PC-9 (cell line): ENCODE measurements at regions not wholly inside any gene's neighbourhood (a gene's known extent, or its start where the extent isn't known, plus 50 kb on each side); places are given as distances from the start of the nearest gene placed in this dataset.

ENCODE experiments used
- BruUV-seq: library from RNA; stranded (reverse); fragments of 400-500 nt; replicated peaks from 2 replicates; lab custom pipeline; 2021; lab: Mats Ljungman, UMichigan
- CTCF ChIA-PET: fragments of 300-600 bp; sonication (Branson Sonifier 250); formaldehyde crosslinking; loops from one replicate; lab custom pipeline; 2022; ENCODE audit warnings: antibody characterized with exemption; lab: Charles Lee
- POLR2A ChIA-PET: fragments of 300-600 bp; sonication (Branson Sonifier 250); formaldehyde crosslinking; loops from one replicate; lab custom pipeline; 2022; ENCODE audit warnings: antibody characterized with exemption; ENCODE audit not compliant: unreplicated experiment; lab: Charles Lee
- DNase-seq, 2 experiments: peaks; one replicate each; pipeline versions ENCODE4 v3.0.0 to v3.0.0-alpha.2; 2015 to 2022; ENCODE audit warnings: mixed read lengths in 1 of 2
- H2AFZ ChIP-seq: fragments of 200-600 bp; sonication (generic); 2 replicates; pipeline ENCODE4 v1.8.1; 2017; ENCODE audit warnings: antibody characterized with exemption
- H3F3A ChIP-seq: fragments of 200-600 bp; sonication (generic); 2 replicates; pipeline ENCODE4 v1.8.1; 2017; ENCODE audit warnings: antibody characterized with exemption, mild to moderate bottlenecking, low read depth; ENCODE audit not compliant: insufficient read depth
- H3K27ac ChIP-seq: fragments of 200-600 bp; sonication (generic); 2 replicates; pipeline ENCODE4 v1.6.1; 2016; ENCODE audit warnings: mixed run types
- H3K27me3 ChIP-seq: fragments of 200-600 bp; sonication (generic); 2 replicates; pipeline ENCODE4 v1.6.1; 2016; ENCODE audit warnings: low read depth, mixed run types; ENCODE audit not compliant: insufficient read depth
- H3K36me3 ChIP-seq: fragments of 200-600 bp; sonication (generic); 2 replicates; pipeline ENCODE4 v1.6.1; 2016; ENCODE audit warnings: low read depth, mixed run types
- H3K4me1 ChIP-seq: fragments of 200-600 bp; sonication (generic); replicated peaks from 2 replicates; pipeline ENCODE4 v1.6.1; 2016; ENCODE audit warnings: mixed run types; ENCODE audit not compliant: insufficient read depth
- H3K4me2 ChIP-seq: fragments of 200-600 bp; sonication (generic); 2 replicates; pipeline ENCODE4 v1.6.1; 2017; ENCODE audit warnings: mixed run types
- H3K4me3 ChIP-seq: fragments of 200-600 bp; sonication (generic); 2 replicates; pipeline ENCODE4 v1.6.1; 2016; ENCODE audit warnings: mixed run types
- H3K79me2 ChIP-seq: fragments of 200-600 bp; sonication (generic); 2 replicates; pipeline ENCODE4 v1.6.1; 2017; ENCODE audit warnings: low read depth, mixed run types
- H3K9me2 ChIP-seq: fragments of 200-600 bp; sonication (generic); 2 replicates; pipeline ENCODE4 v1.8.1; 2017; ENCODE audit warnings: mild to moderate bottlenecking; ENCODE audit not compliant: insufficient read depth
- H3K9me3 ChIP-seq: fragments of 200-600 bp; sonication (generic); 2 replicates; pipeline ENCODE4 v1.8.1; 2016; ENCODE audit warnings: low read depth; ENCODE audit not compliant: insufficient read depth
- H4K20me1 ChIP-seq: fragments of 200-600 bp; sonication (generic); 2 replicates; pipeline ENCODE4 v1.8.1; 2017; ENCODE audit not compliant: insufficient read depth
- EZH2 ChIP-seq: fragments of 200-600 bp; sonication (generic); IDR thresholded peaks from 2 replicates; pipeline ENCODE4 v1.8.0; 2017; ENCODE audit warnings: antibody characterized with exemption, low read depth
- intact Hi-C: fragments of 100-400 bp; cut with micrococcal nuclease; formaldehyde crosslinking; loops from one replicate; pipeline ENCODE4 v1.10.0; 2022; ENCODE audit not compliant: unreplicated experiment
- TF ChIP-seq, protein P1 (sequence below): fragments of 200-600 bp; sonication (generic); conservative IDR thresholded peaks from 2 replicates; pipeline ENCODE4 v1.6.1; 2017; ENCODE audit warnings: mixed run types, antibody characterized with exemption, mild to moderate bottlenecking, moderate library complexity

DNA sequence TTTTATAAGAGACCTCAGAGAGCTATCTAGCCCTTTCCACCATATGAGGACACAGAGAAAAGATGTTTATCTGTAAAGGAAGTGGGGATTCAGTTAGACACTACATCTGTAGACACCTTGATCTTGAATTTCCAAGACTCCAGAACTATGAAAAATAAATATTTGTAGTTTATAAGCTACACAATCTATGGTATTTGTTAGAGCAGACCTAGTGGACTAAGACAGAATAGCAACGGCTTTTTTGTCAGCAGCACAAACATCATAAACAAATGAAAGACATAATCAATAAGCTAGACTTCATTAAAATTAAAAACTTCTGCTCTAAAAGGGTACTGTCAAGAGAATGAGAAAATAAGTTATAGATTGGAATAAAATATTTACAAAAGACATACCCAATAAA, 810.1 kb downstream of the FSCB start:
- intact Hi-C loops: no loop called here
- no TSS peak for BruUV-seq
- DNase-seq: no peak

DNA sequence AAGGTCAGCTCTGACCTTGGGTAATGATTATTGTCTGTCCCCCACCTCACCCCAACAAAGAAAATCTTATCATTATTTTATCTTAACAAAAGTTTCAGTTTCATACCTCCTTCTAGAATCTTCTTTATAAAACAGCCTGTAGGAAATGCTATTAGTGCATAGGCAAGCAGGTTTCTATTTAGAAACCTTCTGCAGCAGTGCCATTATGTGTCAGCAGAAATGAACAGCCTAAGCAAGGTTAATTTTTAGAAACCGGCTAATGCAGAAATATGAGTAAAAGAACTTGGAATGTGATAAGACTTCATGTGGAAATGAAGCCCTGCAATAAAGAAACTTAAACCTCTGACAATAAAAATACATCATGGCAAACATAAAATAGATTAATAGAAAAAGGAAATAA, 814.4 kb downstream of the FSCB start:
- no peak for TF ChIP-seq EZH2
- TF ChIP-seq, protein P1, sequence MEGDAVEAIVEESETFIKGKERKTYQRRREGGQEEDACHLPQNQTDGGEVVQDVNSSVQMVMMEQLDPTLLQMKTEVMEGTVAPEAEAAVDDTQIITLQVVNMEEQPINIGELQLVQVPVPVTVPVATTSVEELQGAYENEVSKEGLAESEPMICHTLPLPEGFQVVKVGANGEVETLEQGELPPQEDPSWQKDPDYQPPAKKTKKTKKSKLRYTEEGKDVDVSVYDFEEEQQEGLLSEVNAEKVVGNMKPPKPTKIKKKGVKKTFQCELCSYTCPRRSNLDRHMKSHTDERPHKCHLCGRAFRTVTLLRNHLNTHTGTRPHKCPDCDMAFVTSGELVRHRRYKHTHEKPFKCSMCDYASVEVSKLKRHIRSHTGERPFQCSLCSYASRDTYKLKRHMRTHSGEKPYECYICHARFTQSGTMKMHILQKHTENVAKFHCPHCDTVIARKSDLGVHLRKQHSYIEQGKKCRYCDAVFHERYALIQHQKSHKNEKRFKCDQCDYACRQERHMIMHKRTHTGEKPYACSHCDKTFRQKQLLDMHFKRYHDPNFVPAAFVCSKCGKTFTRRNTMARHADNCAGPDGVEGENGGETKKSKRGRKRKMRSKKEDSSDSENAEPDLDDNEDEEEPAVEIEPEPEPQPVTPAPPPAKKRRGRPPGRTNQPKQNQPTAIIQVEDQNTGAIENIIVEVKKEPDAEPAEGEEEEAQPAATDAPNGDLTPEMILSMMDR: no peak
- Histone ChIP-seq H3K9me2 (no peaks in the 10 kb centered on the region), H3K4me3 (no peak overlapping the region), H4K20me1 (no peaks in the 10 kb centered on the region), H3K79me2 (no peaks in the 10 kb centered on the region), H3K4me1 (no peaks in the 10 kb centered on the region), H3K27me3 (no peaks in the 10 kb centered on the region), H3K4me2 (no peak overlapping the region), H3K9me3 (no peaks in the 10 kb centered on the region), H3K27ac (no peak overlapping the region), H3K36me3 (no peaks in the 10 kb centered on the region), H2AFZ (no peak overlapping the region), H3F3A (no peaks in the 10 kb centered on the region)
- ChIA-PET POLR2A (no interaction called here), CTCF (no interaction called here)
- BruUV-seq: no TSS peak
- intact Hi-C loops: no loop called here
- no peak for DNase-seq

More for the DNA sequence above, 810.1 kb downstream of the FSCB start:
- Histone ChIP-seq H3K9me3 (no peaks in the 10 kb centered on the region), H3K27me3 (no peaks in the 10 kb centered on the region), H2AFZ (no peak overlapping the region), H3K4me3 (no peak overlapping the region), H3F3A (no peaks in the 10 kb centered on the region), H3K27ac (no peak overlapping the region), H3K4me1 (no peaks in the 10 kb centered on the region), H3K9me2 (no peaks in the 10 kb centered on the region), H3K79me2 (no peaks in the 10 kb centered on the region), H3K36me3 (no peaks in the 10 kb centered on the region), H4K20me1 (no peaks in the 10 kb centered on the region), H3K4me2 (no peak overlapping the region)
- TF ChIP-seq, protein P1: no peak; the same call in 1 of the 2 replicates
- TF ChIP-seq EZH2: no peak
- CTCF ChIA-PET: no interaction called here
- POLR2A ChIA-PET: no interaction called here

DNA sequence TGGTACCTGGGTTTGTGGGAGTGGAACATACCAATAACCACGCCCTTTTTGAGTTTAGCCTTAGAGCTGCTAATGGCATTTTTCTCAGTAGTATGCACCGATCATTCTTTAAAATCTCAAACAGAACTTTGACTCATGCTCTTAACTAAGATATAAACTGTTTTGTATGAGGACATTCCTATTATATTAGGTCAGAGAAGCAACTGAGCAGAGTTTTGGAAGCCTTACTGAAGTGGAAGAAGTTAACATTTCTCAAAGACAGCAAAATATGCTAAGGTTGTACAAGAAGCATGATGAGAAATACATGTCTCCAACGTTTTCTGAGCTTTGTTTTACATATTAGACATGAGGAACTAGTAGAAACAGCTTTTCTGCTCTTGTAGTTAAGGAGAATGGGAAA, 819.2 kb downstream of the FSCB start:
- no peaks in the 10 kb centered on the region for H3K79me2 ChIP-seq
- no peak overlapping the region for H3K4me2 ChIP-seq
- H3K36me3 ChIP-seq: no peaks in the 10 kb centered on the region
- intact Hi-C loops: no loop called here
- no peaks in the 10 kb centered on the region for H3K9me3 ChIP-seq
- no peak overlapping the region for H3K4me3 ChIP-seq
- no peak overlapping the region for H2AFZ ChIP-seq
- H3K9me2 ChIP-seq: no peaks in the 10 kb centered on the region
- ChIA-PET POLR2A (no interaction called here), CTCF (no interaction called here)
- no peaks in the 10 kb centered on the region for H3K27me3 ChIP-seq
- BruUV-seq: no TSS peak
- peak in 1 of 2 experiments; percentile 43 for DNase-seq
- H3F3A ChIP-seq: no peaks in the 10 kb centered on the region
- no peak overlapping the region for H3K27ac ChIP-seq
- no peaks in the 10 kb centered on the region for H3K4me1 ChIP-seq
- TF ChIP-seq, protein P1: no peak
- no peak for TF ChIP-seq EZH2
- no peaks in the 10 kb centered on the region for H4K20me1 ChIP-seq
